SH-SY5Y (cell line): ENCODE measurements at regions not wholly inside any gene's neighbourhood (a gene's known extent, or its start where the extent isn't known, plus 50 kb on each side); places are given as distances from the start of the nearest gene placed in this dataset.

Source experiments
- GATA2 ChIP-seq: IDR thresholded peaks from 2 replicates; pipeline ENCODE4 v1.6.1; 2011; ENCODE audit warnings: mild to moderate bottlenecking, low read depth, low read length
- GATA3 ChIP-seq: IDR thresholded peaks from 2 replicates; pipeline ENCODE4 v1.6.1; 2011; ENCODE audit warnings: low read depth, mild to moderate bottlenecking, low read length, moderate library complexity

DNA sequence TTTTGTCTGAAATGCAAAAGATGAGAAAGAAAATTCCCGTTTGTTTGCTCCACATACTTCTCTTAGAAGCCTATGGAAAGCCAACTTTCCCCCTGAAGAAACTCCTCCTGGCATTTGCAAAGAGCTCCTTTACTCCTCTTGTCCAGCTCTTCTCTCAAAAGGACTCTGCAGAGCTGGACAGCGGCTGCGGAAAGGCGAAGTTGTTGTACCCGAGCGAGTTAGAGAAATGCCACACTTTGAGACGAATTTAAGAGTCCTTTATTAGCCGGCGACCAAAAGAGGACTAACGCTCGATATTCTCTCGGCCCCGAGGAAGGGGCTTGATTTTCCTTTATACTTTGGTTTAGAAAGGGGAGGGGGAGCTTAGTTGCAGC is 157.8 kb downstream of the TRIM27 start:
- TF ChIP-seq GATA2 (no peak), GATA3 (no peak)
